SW 1271 (cell line): ENCODE measurements at regions not wholly inside any gene's neighbourhood (a gene's known extent, or its start where the extent isn't known, plus 50 kb on each side); places are given as distances from the start of the nearest gene placed in this dataset.

Experiments
- DNase-seq, 2 experiments: peaks; one replicate each; lab custom pipeline; 2025; lab: John Stamatoyannopoulos, UW

- no peak for DNase-seq
Observed at GRCh38 chr3:14336749-14337598, 65.4 kb upstream of the SLC6A6 start.

DNA sequence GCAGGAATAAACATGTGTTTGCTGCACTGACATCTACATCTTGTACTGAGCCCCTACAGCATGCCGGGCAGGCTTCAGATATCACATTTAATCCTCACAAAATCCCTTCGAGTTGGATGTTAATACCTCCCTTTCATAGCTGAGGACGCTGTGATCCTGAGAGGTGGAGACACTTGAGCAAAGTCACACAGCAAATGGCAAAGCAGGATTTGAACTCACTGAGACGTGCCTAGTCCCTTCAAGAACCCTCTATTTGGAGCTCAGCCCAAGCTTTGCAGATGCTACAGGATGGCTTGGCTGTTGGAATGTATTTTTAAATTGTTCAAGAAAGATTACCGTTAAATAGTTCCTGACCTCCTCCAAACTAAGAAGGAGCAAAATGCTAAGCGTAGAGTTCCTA is 64.6 kb upstream of the SLC6A6 start:
- DNase-seq = no peak

GRCh38 chr3:14338242-14338641 is 64.2 kb upstream of the SLC6A6 start:
- DNase-seq = no peak

- no peak for DNase-seq
Observed at GRCh38 chr3:14338898-14339458, 63.4 kb upstream of the SLC6A6 start.

- no peak for DNase-seq
Observed at GRCh38 chr3:14340960-14341708, 61.3 kb upstream of the SLC6A6 start.

DNA sequence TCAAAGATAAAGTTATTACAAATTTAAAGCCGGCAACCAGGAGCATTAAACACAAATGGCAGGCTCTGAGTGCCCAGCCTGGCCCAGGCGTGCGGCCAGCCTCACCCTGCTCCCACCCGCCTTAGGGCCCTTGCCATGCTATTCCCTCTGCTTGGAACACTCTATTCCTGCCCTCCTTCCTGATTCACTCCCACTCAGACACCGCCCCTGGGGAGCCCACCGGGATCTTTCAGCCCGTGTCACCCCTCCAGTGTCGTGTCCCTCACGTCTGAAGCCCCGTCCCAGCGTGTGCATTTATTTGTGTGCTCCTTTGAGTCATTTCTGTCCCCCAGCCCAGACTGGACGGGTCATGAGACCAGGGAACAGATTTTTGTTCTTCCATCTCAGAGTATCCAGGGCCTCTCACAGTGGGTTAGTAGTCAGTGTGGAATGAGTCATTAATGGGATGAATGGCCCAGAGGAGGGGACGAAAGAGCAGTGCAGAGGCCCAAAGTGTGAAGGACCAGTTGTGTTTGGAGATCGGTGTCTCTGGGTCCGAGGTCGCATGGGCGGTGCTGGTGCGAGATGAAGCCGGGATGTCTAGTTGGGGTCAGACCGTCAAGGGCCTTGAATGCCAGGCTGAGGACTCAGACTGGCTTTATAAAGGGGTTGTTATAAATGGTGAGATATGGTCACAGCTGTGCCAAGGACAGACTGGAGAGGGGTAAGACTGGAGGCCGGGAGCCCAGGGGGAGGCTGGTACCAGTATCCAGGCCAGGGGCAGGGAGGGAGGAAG is 58.9 kb upstream of the SLC6A6 start:
- DNase-seq = no peak

- no peak for DNase-seq
Observed at GRCh38 chr3:14344351-14344750, 58.1 kb upstream of the SLC6A6 start.

DNA sequence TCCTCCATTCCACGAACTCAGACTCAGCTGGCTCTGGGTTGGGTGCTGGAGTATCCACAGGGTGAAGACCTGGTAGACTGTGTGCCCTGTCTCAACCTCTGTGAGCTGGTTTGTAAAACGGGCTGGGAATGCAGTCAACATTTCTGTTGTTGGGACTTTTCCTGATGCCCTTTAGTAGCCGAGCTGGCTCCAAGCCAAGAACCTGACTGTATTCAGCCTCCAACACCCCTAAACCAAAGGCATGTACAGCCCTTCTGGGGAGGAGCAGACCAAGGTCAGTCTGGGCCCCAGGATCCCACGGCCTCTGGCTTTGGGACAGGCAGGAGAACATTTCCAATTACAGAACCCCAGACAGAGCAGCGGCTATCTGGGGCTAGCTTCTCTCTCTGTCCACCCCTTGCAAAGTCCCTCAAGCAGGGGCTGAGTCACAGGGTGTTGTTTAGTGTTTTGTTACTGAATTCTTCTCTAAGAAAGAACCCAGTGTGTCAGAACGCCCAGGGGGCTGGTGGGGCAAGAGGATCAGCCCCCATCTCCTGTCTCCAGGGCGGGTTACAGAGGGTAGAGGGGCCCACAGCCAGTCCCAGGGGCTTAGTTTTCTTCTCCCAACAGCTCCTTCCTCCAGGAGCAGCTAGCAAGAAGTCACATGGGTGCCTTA is 56.8 kb upstream of the SLC6A6 start:
- no peak for DNase-seq

DNA sequence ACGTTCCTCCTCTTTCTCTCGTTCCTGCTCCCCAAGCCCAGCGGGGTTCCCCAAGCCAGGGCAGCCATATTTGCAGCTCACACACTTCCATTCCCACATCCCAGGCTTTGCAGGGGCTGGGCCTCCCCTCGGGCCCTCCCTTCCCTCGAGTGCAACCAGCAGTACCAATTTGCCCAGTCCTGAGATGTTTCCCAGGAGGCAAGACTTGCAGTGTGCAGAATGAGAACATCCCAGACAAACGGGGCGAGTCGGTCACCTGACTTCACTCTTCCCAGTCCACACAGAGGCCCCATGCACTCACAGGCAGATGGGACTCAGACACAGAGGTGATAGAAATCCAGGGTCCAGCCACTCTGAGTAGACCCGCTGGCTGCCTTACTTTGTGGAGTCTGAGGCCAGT is 56.2 kb upstream of the SLC6A6 start:
- DNase-seq = no peak

- no peak for DNase-seq
Observed at GRCh38 chr3:14346642-14347041, 55.8 kb upstream of the SLC6A6 start.

DNA sequence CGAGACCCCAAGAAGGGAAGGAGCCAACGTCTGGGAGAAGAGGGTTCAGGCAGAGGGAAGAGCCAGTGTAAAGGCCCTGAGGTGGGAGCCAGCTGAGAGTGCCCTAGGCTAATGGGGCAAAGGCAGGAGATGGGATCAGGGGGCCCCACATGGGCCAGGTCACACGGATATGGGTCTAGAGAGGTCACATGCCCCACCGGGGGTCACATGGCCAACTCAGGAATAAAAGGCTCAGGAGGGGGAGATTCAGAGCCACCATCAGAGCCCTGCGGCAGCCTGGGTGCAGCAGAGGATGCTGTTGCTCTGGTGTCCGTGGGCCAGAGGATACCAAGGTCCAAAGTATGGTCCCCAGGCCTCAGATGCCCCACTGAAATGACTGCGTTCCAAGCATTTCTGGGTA is 55.3 kb upstream of the SLC6A6 start:
- DNase-seq = no peak

GRCh38 chr3:14351617-14352001 is 50.8 kb upstream of the SLC6A6 start:
- no peak for DNase-seq

- peak in 1 of 2 experiments; percentile 19 for DNase-seq
Observed at GRCh38 chr3:14352002-14352627, 50.3 kb upstream of the SLC6A6 start.
